HCT116 (cell line): ENCODE measurements at regions not wholly inside any gene's neighbourhood (a gene's known extent, or its start where the extent isn't known, plus 50 kb on each side); places are given as distances from the start of the nearest gene placed in this dataset.
A peak's percentile ranks its signal among the peaks of the same experiment; 100 is the strongest.

Source experiments
- ATAC-seq: fragments of 200-7000 bp; cut with Tn5 transposase; 2 replicates; pipeline ENCODE4 v1.9.1; 2020; ENCODE audit warnings: mild to moderate bottlenecking, moderate library complexity
- BruUV-seq: library from RNA; stranded (reverse); fragments of 400-500 nt; replicated peaks from 2 replicates; lab custom pipeline; 2021; lab: Mats Ljungman, UMichigan
- CTCF ChIA-PET: fragments of 300-600 bp; sonication (Branson Sonifier 250); formaldehyde crosslinking; loops from one replicate; lab custom pipeline; 2021; ENCODE audit warnings: antibody characterized with exemption; lab: Charles Lee
- POLR2A ChIA-PET: fragments of 300-600, 350-600 bp; sonication (Branson Sonifier 250); formaldehyde crosslinking; loops from one replicate; lab custom pipeline; 2021; ENCODE audit warnings: antibody characterized with exemption; lab: Charles Lee
- RAD21 ChIA-PET, 2 experiments: fragments of 300-600 bp; sonication (Branson Sonifier 250); formaldehyde crosslinking; loops; one replicate each; lab custom pipeline; 2023; ENCODE audit warnings: low total read pairs in 2 of 2; ENCODE audit not compliant: uncharacterized antibody in 2 of 2, unreplicated experiment in 2 of 2, low non-redundant PET in 1 of 2; lab: Charles Lee
- DNase-seq: peaks from one replicate; pipeline ENCODE4 v3.0.0-alpha.2; 2010; ENCODE audit warnings: low read depth, low spot score
- H2AFZ ChIP-seq: fragments of 200-600 bp; shearing (Covaris generic), sonication (generic); 2 replicates; pipeline ENCODE4 v1.6.1; 2017; ENCODE audit warnings: low read depth, mixed run types, mixed read lengths, antibody characterized with exemption, low read length; ENCODE audit not compliant: poor library complexity, severe bottlenecking
- H3K27ac ChIP-seq: 2 replicates; pipeline ENCODE4 v1.5.1; 2012; ENCODE audit warnings: low read depth, low read length
- H3K27me3 ChIP-seq: fragments of 200-600 bp; sonication (generic); 2 replicates; pipeline ENCODE4 v1.6.1; 2016; ENCODE audit warnings: mixed run types, low read length, mixed read lengths; ENCODE audit not compliant: insufficient read depth
- H3K36me3 ChIP-seq, 2 experiments: fragments of 200-500 bp in 1 of 2; fragments of 200-600 bp in 1 of 2; sonication (Bioruptor generic) in 1 of 2; sonication (generic) in 1 of 2; 2 replicates each; pipeline versions ENCODE4 v1.5.1 to v1.6.1; 2014 to 2016; ENCODE audit warnings: low read length in 2 of 2, inconsistent platforms in 1 of 2, mixed read lengths in 1 of 2, mixed run types in 1 of 2; ENCODE audit not compliant: insufficient read depth in 2 of 2, control insufficient read depth in 1 of 2
- H3K4me1 ChIP-seq, 2 experiments: fragments of 200-600 bp in 1 of 2; sonication (generic) in 1 of 2; 2 replicates each; pipeline versions ENCODE4 v1.5.1 to v1.6.1; 2012 to 2017; ENCODE audit warnings: low read length in 2 of 2, inconsistent platforms in 1 of 2, mild to moderate bottlenecking in 1 of 2, mixed read lengths in 1 of 2, mixed run types in 1 of 2, moderate library complexity in 1 of 2; ENCODE audit not compliant: insufficient read depth in 2 of 2, control insufficient read depth in 1 of 2
- H3K4me2 ChIP-seq: fragments of 200-600 bp; sonication (generic); 2 replicates; pipeline ENCODE4 v1.6.1; 2017; ENCODE audit warnings: mixed run types, low read length, mixed read lengths
- H3K4me3 ChIP-seq, 2 experiments: fragments of 200-600 bp in 1 of 2; sonication (generic) in 1 of 2; replicated peaks in 1 of 2; 2 replicates each; pipeline ENCODE4 v1.5.1; 2011 to 2016; ENCODE audit warnings: low read length in 2 of 2, control low read depth in 1 of 2, low read depth in 1 of 2, mild to moderate bottlenecking in 1 of 2, mixed read lengths in 1 of 2, mixed run types in 1 of 2
- H3K79me2 ChIP-seq: fragments of 200-600 bp; sonication (generic); 2 replicates; pipeline ENCODE4 v1.6.1; 2017; ENCODE audit warnings: mild to moderate bottlenecking, mixed run types, low read length, moderate library complexity, mixed read lengths; ENCODE audit not compliant: insufficient read depth
- H3K9ac ChIP-seq: fragments of 200-600 bp; sonication (generic); 2 replicates; pipeline ENCODE4 v1.6.1; 2016; ENCODE audit warnings: low read length, mixed read lengths
- H3K9me2 ChIP-seq: fragments of 200-600 bp; sonication (generic), shearing (Covaris generic); 2 replicates; pipeline ENCODE4 v1.6.1; 2017; ENCODE audit warnings: mixed run types, mild to moderate bottlenecking, moderate library complexity; ENCODE audit not compliant: insufficient read depth
- H3K9me3 ChIP-seq, 2 experiments: fragments of 200-500 bp in 1 of 2; fragments of 200-600 bp in 1 of 2; sonication (Bioruptor generic) in 1 of 2; sonication (generic) in 1 of 2; 2 replicates each; pipeline ENCODE4 v1.6.1; 2014 to 2017; ENCODE audit warnings: low read length in 2 of 2, mixed read lengths in 2 of 2, inconsistent platforms in 1 of 2, low read depth in 1 of 2, mild to moderate bottlenecking in 1 of 2, mixed run types in 1 of 2, moderate library complexity in 1 of 2; ENCODE audit not compliant: control insufficient read depth in 1 of 2, insufficient read depth in 1 of 2
- H4K20me1 ChIP-seq: fragments of 200-600 bp; sonication (generic), shearing (Covaris generic); 2 replicates; pipeline ENCODE4 v1.6.1; 2017; ENCODE audit warnings: mixed run types, mild to moderate bottlenecking, moderate library complexity; ENCODE audit not compliant: insufficient read depth
- ATF3 ChIP-seq: IDR thresholded peaks from 2 replicates; pipeline ENCODE4 v1.6.1; 2012
- CBX3 ChIP-seq: IDR thresholded peaks from 2 replicates; pipeline ENCODE4 v1.6.1; 2012; ENCODE audit warnings: low read depth
- EGR1 ChIP-seq: IDR thresholded peaks from 2 replicates; pipeline ENCODE4 v1.6.1; 2012; ENCODE audit warnings: low read depth
- ELF1 ChIP-seq: IDR thresholded peaks from 2 replicates; pipeline ENCODE4 v1.6.1; 2012; ENCODE audit warnings: low read depth, borderline replicate concordance
- FOSL1 ChIP-seq: IDR thresholded peaks from 2 replicates; pipeline ENCODE4 v1.6.1; 2012; ENCODE audit warnings: low read depth
- REST ChIP-seq: IDR thresholded peaks from 2 replicates; pipeline ENCODE4 v1.6.1; 2012; ENCODE audit warnings: low read depth
- SIN3A ChIP-seq: IDR thresholded peaks from 2 replicates; pipeline ENCODE4 v1.6.1; 2012; ENCODE audit warnings: low read depth
- SP1 ChIP-seq: IDR thresholded peaks from 2 replicates; pipeline ENCODE4 v1.6.1; 2012; ENCODE audit warnings: low read depth
- TCF7L2 ChIP-seq: IDR thresholded peaks from 2 replicates; pipeline ENCODE4 v1.7.0; 2011; ENCODE audit warnings: borderline replicate concordance, inconsistent platforms; ENCODE audit not compliant: insufficient read depth, insufficient read length; ENCODE audit errors: extremely low read depth
- YY1 ChIP-seq: IDR thresholded peaks from 2 replicates; pipeline ENCODE4 v1.6.1; 2011; ENCODE audit warnings: low read length, low read depth, moderate library complexity, mild to moderate bottlenecking; ENCODE audit not compliant: insufficient replicate concordance; ENCODE audit errors: extremely low read depth
- ZFX ChIP-seq: fragments of 450-650 bp; IDR thresholded peaks from 2 replicates; pipeline ENCODE4 v1.6.1; 2017
- intact Hi-C: fragments of 100-400 bp; cut with micrococcal nuclease; formaldehyde crosslinking; loops from 2 replicates; pipeline ENCODE4 v1.10.0; 2022
- TF ChIP-seq, protein P1 (sequence below): IDR thresholded peaks from 2 replicates; pipeline ENCODE4 v1.6.1; 2012

DNA sequence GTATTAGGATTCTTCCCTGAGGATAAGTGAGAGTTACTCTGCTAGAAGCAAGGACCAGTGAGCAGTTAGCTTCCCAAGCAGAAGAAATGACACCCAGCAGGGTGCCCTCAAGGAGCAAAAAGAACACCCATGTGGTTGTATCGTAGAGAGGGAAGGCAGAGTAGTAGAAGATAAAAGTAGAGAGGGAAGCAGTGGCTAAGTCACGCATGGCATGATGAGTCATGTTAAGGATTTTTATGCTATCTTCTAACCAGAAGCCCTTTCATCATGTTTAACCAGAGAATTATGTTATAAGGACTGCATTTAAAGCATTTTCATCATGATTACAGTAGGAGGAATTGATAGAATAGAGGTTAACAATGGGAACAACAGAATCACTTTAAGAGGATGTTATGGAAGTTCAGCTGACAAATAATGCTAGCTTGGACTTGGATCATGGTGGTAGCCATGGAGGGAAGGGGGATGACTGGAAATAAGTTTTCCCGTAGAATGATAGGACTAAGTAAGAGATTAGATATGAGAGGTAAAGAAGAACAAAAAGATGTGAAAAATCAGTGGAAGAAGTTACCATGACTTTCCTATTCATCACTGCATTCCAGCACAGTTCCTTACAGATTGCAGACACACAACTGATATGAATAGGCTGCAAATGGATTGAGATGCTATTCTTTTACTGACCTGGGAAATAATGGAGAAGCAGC, 383.5 kb upstream of the INTU start:
- Histone ChIP-seq H3K27me3 (no peaks in the 10 kb centered on the region), H3K9me2 (no peaks in the 10 kb centered on the region), H3K9me3 (no peaks in the 10 kb centered on the region), H3K79me2 (no peaks in the 10 kb centered on the region), H3K27ac (no peak overlapping the region), H3K4me3 (no peak overlapping the region), H3K4me2 (no peak overlapping the region), H2AFZ (no peak overlapping the region), H3K36me3 (no peaks in the 10 kb centered on the region), H3K9ac (no peak overlapping the region), H3K4me1 (peaks cover 0 to 8% of the 10 kb centered on the region in 2 experiments; a peak in 1 of 4 replicates), H4K20me1 (no peaks in the 10 kb centered on the region)
- ChIA-PET POLR2A (no interaction called here), RAD21 (no interaction called here), CTCF (no interaction called here)
- no TSS peak for BruUV-seq
- ATAC-seq = peak; percentile 58; the same call in 1 of the 2 replicates
- intact Hi-C loops = no loop called here
- no peak for DNase-seq
- TF ChIP-seq SIN3A (no peak), TCF7L2 (peak; percentile 32), FOSL1 (0 out of 2 replicates have a peak, but pooled peaks have one; percentile 12)
- TF ChIP-seq, protein P1, sequence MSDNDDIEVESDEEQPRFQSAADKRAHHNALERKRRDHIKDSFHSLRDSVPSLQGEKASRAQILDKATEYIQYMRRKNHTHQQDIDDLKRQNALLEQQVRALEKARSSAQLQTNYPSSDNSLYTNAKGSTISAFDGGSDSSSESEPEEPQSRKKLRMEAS = 0 out of 2 replicates have a peak, but pooled peaks have one; percentile 13

DNA sequence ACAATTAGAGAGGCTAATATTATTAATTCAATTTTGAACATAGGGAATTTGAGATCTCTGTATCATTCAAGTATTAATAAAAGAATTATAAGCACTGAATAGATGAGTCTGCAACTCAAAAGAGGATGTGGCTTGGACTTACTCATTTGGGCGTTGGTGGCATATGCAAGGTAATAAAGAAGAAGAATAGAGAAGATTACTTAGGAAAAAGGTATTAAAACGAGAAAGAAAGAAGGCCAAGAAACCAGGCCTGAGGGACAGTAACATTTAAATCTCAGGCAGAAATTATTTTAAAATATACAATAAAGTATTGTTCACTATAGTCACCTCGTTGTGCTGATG, 383.0 kb upstream of the INTU start:
- intact Hi-C loops = no loop called here
- Histone ChIP-seq H3K4me2 (no peak overlapping the region), H3K4me3 (no peak overlapping the region), H3K79me2 (no peaks in the 10 kb centered on the region), H3K27me3 (no peaks in the 10 kb centered on the region), H3K9me3 (no peaks in the 10 kb centered on the region), H4K20me1 (no peaks in the 10 kb centered on the region), H3K9me2 (no peaks in the 10 kb centered on the region), H3K27ac (no peak overlapping the region), H3K36me3 (no peaks in the 10 kb centered on the region), H2AFZ (no peak overlapping the region), H3K9ac (no peak overlapping the region), H3K4me1 (peaks cover 0 to 8% of the 10 kb centered on the region in 2 experiments; a peak in 1 of 4 replicates)
- ATAC-seq (no peak), DNase-seq (no peak)
- TF ChIP-seq CBX3 (no peak), REST (no peak), FOSL1 (no peak), EGR1 (no peak), ATF3 (no peak), SP1 (no peak), ZFX (no peak), YY1 (no peak), ELF1 (no peak)
- TF ChIP-seq, protein P1 = no peak
- CTCF ChIA-PET = no interaction called here
- BruUV-seq = no TSS peak
- POLR2A ChIA-PET = no interaction called here
- RAD21 ChIA-PET = no interaction called here
